NK-92 (cell line): ENCODE measurements at regions not wholly inside any gene's neighbourhood (a gene's known extent, or its start where the extent isn't known, plus 50 kb on each side); places are given as distances from the start of the nearest gene placed in this dataset.

Experiments
- DNase-seq: peaks from one replicate; lab custom pipeline; 2025; ENCODE audit not compliant: unreplicated experiment; lab: John Stamatoyannopoulos, UW

DNA sequence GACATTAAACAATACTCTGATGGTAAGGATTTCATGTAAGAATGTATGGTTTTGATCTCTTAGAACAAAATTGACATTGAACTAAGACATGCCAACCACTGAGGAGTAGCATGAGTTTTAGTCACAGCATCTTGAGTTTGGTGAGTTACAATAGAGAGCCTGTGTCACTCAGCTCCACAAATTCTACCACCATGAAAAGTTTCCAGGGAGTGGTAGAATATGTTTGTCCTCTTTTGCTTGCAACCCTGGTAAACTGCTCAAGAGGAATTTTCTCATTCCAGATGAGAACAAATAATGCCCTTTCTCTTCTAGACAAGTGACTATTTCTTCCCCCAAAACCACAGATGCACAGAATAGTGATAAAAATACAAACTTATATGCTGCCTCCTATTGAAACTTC lies 502.0 kb upstream of the VRK2 start:
- DNase-seq = no peak

DNA sequence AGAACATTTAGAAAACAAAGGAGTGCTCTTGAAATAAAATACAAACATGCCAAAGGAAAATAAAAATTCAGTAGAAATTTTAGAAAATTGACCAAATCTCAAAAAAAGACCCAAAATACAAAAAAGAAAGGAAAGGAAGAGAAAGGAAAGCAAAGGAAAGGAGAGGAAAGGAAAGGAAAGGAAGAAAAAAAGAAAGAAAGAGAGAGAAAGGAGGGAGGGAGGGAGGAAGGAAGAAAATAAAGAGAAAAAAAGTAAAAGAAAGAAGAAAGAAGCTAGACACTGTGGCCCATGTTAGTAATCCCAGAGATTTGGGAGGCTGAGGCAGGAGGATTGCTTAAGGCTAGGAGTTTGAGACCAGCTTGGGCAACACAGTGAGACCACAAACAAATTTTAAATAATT lies 500.1 kb upstream of the VRK2 start:
- no peak for DNase-seq

DNA sequence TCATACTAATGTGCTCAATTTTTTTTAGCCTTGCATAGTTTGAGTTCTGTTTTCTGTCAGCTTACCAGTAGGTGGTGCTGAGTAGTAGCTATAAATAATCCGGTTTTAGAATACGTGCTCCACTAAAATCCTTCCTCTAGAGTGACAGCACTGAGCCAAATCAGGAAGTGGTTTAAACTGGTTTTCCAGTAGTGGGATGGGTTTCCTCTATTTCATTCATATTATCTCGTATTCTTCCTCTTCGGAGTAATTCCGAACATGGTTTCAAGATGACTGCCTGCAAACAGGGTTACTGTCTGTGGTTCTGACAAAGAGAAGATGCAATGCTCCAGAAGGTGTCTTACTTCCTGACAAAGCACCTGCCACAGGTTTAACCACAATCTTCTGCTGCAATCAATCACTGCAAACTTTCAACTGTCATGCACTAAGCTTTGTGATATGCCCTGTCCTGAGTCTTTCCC lies 496.9 kb upstream of the VRK2 start:
- no peak for DNase-seq

DNA sequence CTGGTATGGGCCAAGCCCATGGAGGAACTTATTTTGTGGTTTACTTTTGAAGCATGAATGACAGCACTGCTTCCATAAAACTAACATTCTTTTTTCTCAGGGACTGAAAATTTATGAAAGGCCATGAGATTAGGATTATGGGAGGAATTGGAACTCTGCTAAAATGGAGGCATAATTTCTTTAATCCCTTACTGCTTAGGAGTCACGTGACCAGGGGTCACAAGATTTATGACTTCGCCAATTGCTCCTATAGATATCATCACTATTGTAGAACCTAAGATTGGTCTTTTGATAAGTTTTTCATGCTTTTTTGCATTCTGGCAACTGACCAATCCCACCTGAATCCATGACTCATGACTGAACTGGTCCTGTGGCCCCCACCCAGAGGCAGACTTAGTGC lies 495.7 kb upstream of the VRK2 start:
- DNase-seq = no peak

DNA sequence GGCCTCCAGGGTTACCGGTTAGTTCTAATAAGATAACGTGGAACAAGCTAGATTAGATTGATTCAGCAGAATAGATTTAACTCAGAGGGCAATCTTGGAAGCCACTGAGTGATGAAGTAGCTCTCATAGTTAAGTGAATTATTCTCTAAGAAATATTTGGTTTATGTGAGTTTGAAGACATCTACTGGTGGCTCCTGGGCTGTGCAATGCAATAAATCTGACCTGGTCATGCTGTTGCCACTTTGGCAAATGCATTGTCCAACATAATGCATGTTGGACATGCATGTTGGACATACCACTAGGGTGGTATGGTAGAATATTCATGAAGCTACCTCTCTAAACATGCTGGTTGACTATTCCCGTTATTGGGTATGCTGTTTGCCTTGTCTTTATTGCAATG lies 493.7 kb upstream of the VRK2 start:
- DNase-seq = no peak

DNA sequence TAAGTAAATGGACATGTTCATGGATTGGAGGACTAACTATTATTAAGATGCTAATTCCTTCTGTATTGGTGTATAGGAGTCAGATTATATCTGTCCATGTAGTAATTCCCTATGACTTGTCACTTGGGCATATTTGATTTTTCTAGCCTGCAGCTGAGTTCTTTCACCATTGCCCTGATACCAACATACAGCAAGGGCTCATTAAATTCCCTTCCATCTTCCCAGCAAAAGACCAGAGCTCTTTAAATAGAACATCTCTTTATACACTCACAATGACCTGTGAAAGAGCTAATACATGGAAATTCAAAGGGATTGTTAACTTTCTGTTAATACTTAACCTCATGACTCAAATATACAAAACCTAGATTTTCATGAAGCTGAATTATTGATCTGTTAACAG lies 492.3 kb upstream of the VRK2 start:
- no peak for DNase-seq

DNA sequence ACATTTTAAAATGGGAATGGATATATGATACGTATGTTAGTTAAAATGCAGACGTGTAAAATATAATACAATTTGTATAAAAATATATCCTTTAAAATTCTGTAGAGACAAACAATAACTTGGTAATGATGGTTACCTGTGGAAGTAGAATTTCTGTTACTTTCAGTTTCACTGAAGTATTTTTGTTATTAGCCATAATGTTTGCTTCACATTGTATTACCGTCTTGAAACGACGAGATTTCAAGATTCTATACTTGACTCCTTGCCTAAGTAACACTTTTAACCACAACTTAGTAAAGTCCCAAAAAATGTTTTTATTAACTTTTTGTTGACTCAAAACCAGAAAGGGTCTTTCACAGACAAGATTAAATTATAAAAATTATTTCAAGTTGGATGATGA lies 488.3 kb upstream of the VRK2 start:
- DNase-seq = no peak

DNA sequence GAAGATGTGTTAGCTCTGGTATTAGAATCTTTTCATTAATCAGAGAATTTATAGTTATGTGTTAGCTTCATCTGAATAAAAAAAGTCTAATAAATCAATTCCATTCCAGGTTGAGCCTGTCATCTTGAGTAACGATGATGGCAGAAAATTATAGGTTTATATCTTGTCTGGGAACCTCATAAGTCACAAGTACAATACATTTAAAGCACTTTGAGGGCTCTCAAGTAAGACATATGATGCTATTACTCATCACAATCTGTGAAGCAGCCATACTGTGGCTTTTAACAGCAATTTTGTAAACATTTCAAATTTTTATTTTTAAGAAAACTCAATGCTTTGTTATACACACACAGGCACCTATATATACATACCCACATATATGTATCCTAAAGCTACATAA lies 484.1 kb upstream of the VRK2 start:
- no peak for DNase-seq

DNA sequence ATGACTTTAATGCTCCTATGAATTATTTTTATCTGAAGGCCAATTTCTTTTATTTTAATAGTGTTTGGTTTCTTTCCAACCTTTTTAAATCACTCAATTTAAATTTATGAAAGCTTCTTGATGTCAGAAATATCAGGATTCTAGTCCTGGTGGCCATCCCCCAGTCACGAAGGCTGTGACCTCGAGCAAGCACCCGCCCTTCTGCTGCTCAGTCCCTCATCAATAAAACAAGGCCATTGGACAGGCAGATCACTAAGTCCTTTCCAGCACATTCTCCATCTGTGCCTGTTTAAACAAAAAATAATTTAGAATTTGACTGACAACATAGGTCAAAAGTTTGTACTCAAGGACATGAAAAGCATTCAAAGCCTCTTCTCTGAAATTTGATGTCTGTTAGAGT lies 483.6 kb upstream of the VRK2 start:
- DNase-seq = no peak

DNA sequence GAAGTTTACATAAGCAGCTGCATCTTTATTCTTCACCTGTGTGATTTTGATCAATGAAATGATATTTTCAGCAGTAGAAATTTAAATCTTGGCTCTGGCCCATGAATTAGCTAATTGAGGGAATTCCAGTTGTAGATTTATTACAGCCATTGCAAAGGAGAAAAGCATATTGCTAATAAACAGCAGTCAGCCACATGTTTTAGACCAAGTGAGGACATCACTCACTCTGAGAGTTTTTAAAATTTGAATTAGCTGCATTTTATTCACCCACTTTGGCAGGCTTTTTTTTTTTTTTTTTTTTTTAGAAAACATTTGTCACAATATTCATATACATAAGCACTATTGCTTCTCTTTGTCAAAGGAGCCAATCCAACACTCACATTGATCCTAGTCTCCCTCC lies 479.4 kb upstream of the VRK2 start:
- no peak for DNase-seq

DNA sequence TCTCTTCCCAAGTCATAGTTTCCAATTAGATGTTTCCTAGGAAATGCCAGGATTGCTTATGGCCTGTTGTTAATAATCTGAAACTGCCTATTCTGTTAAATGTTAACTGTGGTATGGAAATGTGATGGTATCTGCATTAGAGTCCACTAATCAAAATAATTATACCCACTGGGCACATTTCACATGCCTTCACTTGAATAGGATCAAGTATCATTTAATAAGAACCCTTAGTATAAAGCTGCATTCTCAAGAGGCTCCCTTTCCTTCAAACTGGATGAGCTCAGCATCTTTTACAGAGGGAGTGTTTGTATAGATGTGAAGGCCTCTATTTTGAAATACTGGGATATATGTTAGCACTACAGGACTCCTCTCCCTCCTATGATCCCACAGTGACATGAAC lies 477.2 kb upstream of the VRK2 start:
- DNase-seq = no peak

DNA sequence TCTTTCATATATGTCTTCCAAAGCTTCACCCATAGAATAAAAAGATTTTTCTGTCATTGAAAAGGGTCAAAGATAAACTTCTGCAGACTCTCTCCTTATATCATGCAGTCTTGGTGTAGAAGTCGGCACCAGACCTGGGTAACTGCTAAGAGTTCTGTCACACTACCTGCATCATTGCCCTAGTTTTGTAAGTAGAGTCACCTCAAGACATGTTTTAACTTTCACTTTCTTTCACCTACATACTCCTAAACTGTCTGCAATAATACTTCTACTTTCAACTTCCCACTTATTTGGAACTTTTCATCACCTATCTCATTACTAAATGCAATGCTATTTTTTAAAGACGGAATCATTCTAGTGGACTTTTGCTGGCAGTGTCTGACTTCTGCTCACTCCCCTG lies 475.6 kb upstream of the VRK2 start:
- no peak for DNase-seq

DNA sequence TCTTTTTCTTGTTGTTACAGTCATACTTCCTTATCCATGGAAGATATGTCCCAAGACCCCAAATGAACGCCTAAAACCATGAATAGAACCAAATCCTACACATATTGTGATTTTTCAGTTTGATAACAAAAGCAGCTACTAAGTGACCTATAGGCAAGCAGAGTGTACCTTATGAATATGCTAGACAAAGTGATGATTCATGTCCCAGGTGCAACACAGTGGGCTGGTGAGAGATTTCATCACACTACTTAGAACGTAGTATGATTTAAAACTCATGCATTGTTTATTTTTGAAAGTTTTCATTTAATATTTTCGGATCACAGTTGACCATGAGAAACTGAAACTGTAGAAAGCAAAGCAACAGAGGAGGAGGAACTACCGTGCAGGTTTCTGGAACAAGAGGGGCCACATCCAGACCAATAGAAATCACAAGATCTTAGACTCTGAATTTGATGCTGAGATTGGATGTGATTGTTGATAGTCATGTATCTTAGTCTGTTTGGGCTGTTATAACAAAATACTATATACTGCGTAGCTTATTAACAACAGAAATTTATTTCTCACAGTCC lies 470.8 kb upstream of the VRK2 start:
- no peak for DNase-seq

DNA sequence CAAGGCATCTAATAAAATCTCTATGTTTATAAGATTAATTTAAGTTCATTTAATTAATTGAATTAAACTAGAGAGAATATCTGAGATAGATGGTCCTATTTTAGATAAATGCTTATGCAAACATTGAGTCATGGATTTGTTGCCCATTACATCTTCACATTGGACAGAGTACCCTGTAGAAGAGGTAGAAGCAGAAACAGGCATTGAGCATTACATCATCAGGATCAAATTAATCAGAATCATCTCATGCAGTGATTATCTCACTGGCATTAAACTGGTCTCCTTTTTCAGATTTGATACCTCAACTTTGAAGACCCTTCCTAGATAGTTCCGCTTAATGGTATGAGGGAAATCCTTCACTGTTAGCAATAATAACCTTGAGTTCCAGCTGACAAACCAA lies 469.6 kb upstream of the VRK2 start:
- no peak for DNase-seq

DNA sequence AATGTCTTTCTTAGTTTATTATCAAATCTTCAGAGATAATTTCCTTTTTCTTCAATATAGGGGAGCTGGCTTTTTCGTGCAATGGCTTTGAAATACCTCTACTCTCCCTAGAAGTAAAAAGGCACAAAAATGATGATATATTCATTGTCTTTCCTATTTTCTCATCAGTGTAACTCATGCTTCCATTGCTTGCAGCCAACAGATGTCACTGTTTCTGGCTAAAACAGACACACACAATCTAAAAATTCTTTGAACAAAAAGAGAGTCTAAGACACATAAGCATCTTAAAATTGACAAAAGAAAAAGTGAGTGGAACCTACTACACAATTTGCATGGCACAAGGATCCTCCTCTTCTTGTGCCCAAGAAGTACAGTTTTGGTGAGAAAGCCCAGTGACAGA lies 448.7 kb upstream of the VRK2 start:
- no peak for DNase-seq

DNA sequence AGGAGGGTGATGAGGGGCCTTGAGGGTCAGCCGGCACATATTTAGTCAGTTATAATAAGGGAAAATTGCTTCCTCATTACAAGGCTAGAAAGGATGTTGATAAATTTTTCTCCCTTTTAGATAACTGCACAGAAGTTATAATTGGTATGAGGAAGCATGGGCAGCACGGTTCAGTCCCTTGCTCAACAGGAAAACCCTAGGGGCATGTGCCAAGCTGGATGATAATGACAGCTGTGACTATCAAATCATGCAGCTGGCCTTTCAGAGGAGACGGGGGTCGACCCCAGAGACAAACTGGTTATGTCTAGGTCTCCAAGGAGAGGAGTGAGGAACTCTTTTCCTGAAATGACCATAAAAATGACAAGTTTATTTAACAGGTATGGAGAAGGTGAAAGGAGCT lies 448.1 kb upstream of the VRK2 start:
- DNase-seq = no peak

DNA sequence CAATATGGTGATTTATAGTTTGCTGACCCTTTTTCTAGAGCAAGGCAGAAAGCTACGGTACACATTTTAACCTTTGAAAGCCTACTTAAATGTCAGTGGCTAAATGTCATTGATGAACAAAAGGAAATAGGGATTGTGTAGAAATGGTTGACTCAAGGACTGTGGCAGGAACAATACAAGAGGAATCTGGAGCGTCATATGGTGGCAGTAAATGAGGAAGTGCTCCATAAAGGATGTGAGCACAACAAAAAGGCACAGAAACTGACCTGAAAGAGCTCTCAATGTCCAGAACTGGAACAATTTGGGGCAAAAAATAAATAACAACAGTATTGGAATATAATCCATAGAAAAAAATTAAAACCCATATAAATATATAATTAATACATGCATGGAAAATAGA lies 443.9 kb upstream of the VRK2 start:
- DNase-seq = no peak

DNA sequence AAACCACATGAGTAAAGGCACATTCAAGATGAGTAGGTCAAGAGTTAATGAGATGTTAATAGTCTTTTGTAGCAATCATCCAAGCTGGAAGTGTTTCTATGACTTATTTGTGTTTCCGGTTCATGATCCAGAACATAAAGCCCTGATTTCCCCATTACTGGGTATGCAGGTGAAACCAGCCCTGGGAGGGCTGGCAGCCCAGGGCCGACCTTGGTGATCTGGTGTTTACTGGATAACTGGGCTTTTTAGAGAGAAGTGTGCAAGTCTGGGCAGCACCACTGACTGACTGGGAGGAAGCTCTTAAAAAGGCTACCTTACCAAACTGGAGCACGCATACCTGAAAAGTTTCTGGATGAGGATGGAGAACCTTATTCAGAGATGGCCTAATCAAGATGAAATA lies 431.6 kb upstream of the VRK2 start:
- DNase-seq = no peak

DNA sequence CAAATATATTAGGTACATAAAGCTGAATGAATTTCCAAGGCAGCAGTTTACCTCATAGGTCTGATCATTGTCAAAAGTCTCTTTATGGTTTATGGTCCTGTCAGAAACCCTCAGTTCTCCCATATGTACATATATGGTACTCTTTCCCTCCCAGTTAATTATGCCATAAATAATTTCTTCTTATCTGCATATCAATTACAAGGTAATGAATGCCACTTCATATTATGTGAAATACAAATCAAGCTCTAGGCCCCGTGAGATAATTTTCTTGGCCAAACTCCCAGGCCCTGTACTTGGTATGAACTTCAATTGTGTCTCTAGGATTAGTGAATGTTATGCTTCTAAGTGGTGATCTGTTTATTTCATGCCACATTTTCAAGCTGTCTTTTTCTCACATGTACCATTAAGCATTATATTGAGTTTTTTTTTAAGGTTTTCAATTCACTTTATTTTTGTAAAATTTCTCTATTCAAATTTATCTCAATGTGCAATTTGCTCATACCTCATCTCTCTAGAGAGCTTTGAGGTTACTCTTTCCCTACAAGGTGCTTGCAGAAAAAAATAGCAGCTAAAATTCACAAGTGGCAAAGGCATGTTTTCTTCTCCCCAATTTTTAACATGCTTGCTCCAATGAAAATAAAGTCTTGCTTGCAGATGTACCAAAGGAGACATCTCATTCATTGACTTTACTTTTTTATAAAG lies 430.6 kb upstream of the VRK2 start:
- DNase-seq = no peak

DNA sequence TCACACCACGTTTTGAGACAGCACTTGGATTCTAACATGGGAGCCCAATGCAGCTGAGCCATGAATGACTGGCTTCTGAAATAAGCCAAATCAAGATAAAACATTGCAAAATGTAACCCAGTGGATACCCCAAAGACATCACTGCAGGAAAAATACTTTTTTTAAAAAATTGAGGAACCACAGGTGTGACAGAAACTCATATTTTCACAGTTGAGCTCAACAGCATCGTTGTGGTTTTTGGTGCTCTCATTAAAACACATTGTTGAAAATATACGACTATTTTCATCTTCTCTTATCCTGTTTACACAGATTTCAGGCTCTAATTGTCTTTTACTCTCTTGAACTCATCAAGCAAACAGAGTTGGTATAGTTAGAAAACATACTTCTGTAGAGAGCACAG lies 429.3 kb upstream of the VRK2 start:
- DNase-seq = no peak

DNA sequence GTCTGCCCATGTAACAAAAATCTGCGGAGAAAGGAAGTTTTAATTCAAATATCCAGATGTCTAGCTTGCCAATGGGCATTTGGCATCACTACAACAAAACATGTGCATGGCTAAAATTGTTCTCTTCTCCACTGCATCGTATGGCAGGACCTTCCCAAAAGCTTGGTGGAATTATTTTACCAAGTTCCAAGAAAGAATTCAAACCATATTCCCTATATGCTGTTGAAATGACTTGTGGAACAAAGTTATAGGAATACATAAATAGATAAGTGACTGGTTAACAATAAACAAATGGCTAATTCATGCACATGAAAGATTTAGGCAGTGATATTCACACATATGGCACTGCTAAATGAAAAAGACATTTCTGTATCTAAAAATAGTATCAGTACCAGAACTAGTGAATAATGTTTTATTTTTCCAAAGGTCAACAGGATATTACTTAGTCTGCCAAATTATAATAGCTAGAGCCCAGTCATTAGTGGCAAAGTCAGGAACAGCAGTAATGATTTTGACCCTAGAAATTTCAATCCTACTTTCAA lies 425.4 kb upstream of the VRK2 start:
- no peak for DNase-seq

DNA sequence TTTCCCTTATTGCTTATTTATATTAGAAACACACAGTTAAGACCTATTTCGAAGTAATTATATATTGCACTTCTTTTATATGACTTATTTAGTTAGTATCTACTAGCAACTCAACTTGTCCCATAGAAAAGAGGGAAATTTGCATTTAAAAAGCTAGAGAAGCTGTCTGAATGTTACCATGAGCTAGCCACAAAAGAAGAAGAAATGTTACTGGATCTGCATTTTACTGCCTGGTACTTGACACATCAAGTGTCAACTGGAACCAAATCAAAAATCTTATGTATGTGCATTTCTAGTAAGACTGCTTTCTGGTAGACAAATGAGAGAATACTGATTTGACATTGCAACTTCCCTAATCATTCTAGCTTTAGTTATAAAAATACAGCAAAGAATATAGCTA lies 424.6 kb upstream of the VRK2 start:
- DNase-seq = no peak

DNA sequence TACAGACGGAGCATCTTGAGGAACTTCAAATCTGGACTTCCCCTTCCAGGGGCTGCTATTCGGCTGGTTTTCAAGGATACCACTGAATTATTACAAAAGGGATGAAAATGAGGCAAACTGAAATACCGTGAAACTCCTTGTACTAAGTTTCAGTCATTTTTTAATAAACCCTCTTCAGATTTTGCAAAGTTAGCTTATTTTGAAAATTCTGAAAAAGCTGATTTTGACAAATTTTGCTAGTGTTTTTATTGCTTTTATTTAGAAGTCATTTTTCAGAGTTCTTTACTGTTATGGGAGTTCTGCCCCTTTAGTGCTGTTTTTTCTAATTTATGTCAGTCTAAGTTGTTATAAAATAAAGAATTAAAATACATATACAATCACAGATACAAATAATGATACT lies 390.4 kb upstream of the VRK2 start:
- DNase-seq = no peak
